Inferior parietal cortex (tissue), 1 donor: ENCODE measurements at regions not wholly inside any gene's neighbourhood (a gene's known extent, or its start where the extent isn't known, plus 50 kb on each side); places are given as distances from the start of the nearest gene placed in this dataset.

Experiments
- DNase-seq: peaks from one replicate; pipeline ENCODE4 v3.0.0-alpha.2; 2016; ENCODE audit errors: extremely low spot score

DNA sequence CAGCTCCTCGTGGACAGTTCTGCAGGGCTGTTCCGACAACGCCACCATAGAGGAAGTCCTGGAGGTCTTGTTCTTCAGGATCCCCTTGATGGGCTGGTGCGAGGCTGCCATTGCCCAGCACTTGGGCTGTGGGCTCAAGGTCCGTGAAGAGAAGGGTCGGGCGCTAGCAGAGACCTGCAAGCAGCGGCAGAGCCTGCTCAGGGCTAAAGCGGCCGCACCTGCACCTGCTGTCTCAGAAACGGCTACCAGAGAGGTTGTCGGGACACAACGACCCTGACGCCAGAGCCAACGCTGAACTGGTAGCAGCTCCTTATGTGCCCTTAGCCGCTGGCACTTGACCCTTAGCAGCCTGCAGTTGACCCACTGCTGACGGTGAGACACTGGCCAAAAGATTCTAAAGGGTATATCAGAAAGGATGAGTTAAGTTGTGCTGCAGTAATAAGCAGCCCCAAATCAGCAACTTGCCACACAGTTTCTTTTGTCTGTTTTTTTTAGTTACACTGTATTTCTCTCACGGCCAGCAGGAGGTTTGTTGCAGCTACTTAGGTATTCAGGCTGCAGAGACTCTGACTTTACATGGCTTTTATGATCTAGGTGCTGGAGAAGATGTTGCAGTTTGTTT is 55.5 kb upstream of the ST6GAL2 start:
- no peak for DNase-seq

DNA sequence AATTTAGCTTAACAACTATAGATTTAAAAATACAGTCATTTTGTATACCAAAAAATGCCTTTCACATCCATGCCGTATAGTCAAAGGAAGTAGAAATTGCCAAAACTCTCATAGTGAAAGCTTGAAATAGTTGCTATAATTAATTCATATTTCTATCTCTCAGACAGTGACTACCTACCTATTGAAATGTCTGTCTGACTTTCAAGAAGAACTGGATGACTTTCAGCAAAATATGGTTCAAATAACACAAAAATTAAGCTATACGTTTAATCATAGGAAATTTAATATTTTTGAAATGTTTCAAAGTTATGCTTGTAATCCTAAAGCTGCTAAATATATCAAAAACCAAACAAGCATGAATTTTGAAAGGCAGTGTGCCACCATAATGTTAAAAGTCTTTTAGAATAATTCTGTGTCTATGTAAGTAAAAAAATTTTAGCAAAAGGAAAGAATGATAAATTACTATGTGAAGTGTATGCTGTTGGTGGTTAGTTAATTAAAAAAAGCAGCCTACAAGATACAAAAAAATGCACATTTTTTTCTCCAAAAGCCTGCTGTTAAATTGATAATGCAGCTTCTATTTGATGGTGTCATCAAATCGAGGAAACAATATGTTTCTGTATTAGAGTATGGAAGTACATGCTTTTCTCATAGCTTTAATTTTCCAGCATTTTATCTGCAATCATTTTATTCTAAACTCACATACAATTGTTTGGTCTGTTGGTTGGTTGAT is 57.7 kb upstream of the ST6GAL2 start:
- no peak for DNase-seq

DNA sequence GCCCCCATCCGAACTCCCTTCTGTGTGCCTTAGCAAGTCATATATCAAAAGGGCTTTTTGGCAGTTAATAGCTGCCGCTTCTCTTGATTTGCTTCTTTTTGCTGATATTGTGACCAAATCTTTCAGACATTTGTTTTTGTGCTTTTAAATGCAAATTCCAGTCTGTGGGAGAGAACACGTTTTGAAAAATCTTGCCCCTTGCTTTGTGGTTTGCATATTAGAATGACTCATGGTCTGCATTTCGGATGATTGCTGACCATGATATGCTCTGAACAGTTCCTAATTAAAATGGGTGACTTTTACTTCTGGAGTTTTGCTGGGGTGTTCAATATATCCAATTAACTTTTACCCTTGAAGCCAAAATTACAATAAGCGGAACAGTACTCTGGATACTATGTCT is 58.2 kb upstream of the ST6GAL2 start:
- no peak for DNase-seq

DNA sequence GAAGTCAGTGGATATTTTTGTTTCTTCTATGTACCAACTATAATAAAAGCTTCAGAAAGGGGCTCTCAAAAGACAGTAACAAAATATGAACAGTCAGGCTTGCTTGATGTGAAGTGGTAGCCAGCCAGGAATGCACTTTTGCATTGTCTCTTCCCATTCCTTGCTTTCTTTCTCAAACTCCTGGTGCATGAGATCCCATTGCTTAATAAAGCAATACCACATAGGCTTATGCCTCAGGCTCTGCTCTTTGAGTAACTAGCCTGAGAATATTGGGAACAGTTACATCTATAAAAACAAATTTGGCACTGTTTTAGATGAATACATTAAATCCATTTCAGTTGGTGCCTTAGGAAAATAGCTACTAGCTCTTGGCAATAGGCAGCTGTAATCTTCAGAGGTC is 62.6 kb upstream of the ST6GAL2 start:
- DNase-seq = no peak

DNA sequence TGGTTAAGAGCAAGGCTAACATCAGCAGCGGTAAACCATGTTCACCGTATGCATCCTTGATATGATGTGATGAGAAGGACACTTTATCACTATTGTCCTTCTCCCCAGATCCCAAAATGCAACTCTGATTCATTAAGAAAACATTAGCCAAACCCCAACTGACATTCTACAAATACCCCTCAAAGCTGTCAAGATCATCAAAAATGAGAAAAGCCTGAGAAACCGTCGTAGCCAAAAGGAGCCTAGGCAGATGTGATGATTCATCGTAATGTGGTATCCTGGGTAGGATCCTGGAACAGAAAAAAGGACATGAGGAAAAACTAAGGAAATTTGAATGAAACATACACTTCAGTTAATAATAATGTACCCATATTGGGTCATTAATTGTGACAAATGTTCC is 67.3 kb upstream of the ST6GAL2 start:
- DNase-seq = no peak

DNA sequence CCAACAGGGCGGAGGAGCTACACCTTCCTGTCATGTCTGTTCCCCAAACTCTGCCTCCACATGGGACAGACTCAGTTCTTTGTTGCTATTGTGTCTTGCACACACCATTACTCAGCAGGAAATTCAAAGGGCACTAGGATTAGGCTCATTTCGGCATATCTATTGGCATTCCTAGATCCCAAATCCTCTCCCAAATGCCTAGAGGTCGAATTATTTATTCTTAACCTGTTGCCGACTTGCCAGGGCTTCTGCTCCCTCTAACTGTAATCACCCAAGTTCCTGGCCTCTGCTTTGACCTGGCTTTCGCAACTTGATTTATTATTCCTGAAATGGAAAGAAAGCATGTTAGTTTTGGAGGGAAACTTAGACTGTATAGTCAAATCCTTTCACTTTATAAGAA is 67.8 kb upstream of the ST6GAL2 start:
- no peak for DNase-seq

DNA sequence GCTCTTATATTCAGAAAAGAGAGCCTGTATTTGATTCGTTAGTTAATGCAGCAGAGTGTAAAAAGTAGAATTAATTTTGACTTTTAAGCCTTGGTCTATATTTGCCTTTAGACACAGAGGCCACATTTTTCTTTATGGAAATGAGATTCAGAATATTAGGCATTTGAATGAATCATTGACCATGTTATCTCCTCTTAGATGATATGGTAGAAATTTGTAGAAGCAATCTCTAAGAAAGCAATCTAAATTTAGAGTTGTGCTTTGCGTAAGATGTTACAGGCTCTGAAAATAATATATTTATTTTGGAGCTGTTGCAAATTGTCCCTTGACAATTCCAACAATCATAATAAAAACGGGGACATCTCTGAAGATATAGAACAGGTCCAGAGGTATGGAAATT is 68.3 kb upstream of the ST6GAL2 start:
- DNase-seq = no peak

DNA sequence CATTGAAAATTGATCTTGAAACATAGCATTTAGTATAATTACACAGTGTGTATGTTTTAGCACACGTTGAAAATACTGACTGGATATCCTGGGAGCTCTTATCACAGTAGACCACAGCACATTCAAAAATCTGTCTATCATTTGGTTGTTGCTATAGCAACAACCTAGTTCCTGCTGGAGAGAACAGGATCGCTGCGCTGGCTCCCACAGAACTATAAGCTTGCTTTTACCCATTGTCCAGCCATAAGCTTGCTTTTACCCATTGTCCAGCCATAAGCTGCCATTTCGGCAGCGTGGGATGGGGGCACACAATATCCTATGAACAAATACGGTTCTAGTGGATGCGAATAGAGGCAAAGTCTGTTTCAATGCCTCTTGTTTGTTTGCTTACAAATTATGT is 70.4 kb upstream of the ST6GAL2 start:
- DNase-seq = no peak

DNA sequence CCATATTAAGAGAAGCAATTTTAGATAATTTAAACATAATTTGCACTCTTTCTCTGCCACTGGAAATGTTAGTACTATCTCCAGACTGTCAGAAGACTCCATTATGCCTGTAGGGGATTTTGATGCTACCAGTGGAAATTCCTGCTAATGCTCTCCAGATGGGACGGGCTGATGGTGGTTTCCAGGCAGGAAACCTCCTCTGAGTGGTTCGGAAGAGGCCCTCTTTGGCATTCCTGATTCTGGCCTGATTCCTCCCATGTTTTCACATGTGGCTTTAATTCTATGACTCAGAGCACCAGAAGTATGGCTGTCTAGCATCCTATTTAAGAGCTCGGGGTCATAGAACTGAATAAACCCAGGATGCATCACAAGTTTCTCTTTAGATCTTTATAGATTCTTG is 70.9 kb upstream of the ST6GAL2 start:
- DNase-seq = no peak

DNA sequence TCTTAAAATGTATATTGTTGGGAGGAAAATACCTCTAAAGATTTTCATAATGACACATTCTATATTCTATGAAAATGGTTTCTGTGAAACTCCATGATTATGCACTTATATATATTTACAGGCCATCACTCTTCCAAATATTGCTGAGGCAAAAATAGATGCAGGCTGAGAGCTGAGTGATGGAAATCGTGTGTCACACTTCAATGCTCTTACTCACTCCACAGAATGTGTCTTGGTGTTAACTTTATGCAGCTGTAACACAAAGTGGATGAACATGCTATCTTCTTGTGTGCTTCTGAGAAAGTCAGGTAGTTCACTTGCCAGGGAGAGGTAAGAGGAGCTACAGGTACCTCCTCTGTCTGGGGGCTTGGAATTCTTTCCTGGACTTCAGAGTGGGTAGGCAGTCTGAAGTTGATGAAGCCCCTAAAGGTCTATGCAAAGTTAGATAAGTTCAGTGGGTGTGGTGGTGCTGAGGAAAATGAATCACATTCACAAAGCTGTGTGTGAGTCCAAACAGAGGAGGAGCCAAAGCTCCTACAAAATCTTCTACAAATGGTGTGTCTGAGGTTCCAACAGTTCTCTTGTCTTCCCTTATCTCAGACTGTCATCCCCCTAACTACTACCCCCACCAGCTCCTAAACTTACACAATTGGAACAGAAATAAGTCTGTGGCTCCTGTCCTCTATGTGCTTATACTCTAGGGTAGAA is 74.2 kb upstream of the ST6GAL2 start:
- DNase-seq = peak; percentile 12

DNA sequence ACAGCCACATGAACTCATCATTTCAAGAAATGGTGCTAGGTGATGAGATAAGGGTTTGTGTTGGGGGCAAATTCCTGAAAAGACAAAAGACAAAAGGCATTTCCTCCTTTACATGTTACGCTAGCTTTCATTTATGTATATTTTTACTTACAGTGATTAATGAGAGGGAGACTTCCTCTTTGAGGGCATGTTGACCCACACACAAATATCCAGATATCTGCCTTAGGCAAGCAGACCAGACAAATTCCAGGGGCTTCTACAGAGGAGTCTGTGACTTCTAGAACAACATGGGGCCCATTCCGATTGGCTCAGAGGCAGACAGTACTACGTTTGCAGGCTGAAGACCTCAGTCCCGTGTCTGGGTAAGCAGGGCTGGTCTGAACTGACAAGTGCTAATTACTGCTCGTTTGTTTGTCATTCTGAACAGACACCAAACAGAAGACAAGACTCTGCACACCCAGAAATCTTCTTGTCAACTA is 74.8 kb upstream of the ST6GAL2 start:
- DNase-seq = no peak

DNA sequence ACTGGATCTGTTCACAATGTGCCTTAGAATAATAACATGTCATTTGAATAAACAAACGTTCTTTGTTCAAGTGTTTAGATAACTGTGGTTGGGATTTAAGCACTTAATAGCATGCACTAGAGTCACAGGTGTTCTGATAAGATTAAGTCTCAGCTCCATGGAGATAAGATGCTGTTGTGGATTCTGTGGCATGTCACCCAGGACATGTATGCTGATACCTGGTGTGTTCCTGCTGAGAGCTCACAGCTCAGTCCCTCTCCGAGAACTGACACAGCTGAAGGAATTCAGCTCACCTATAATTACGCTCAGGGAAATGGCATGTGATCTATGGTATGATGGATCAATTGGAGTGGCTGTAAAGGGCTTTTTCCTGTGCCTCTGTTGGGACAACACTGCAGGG is 75.4 kb upstream of the ST6GAL2 start:
- DNase-seq = no peak

DNA sequence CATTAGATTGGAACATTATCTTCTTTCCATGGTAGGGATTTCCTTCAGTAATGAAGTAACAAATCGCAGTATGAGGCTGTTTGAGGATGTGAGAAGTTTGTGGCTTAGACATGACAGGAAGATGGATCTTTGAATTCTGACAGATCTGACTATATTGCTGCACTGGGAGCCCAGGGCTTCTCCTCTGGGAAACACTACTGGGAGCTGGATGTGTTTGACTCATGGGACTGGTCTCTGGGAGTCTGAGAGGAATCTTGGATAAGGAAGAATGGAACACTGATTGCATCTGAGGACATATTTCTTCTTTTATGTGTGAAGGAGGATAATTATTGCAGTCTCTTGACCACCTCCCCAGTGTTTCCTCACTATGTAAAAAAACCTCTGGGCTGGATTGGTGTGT is 77.2 kb upstream of the ST6GAL2 start:
- no peak for DNase-seq

DNA sequence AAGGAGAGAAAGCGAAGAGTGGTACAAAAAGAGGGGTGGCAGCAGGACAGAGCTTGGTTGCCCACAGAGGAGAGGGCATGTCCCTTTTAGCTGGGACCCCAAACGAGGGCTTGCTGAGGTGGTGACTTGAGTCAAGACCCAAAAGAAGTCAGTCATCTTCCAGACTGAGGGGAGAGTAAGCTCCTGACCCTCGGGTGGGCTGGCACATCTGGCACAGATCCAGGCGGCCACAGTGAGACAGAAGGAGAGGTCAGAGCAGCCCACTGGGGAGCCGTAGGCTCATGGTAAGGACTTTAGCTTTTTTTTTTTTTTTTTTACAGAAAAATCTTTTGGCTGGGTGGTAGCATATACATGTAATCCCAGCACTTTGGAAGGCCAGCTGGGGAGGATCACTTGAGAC is 77.9 kb upstream of the ST6GAL2 start:
- DNase-seq = no peak

DNA sequence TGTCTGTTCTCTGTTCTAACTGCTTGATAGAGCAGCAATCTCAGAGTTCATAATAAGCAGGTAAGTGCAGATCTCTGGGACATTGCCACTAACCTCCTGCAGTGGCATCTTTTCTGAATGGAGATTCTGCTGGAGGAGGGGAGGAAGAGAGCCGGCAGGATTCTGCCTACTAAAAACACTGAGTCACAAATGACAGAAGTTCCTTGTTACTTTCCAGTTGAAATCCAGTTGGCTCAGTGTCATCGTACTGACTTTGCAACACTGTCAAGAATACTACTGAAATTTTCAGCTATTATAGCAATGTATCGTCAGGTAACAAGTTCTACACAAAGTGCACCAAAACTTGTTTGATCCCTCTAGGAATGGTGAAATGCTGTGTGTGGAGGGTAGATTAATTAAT is 79.6 kb upstream of the ST6GAL2 start:
- no peak for DNase-seq

DNA sequence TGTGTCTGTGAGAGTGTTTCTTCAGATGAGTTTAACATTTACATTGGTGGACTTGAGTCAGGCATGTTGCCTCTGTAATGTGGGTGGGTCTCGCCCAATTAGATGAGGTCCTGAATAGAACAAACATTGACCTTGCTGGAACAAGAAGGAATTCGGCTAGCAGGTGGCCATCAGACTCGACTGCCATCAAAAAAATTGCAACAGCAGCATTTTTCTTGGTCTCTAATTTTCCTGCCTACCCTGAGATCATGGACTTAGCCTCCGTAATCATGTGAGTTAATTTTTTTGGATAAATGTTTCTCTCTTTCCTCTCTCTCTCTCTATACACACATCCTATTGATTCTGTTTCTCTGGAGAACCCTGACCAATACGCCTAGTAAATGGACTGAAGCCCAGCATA is 83.8 kb upstream of the ST6GAL2 start:
- DNase-seq = no peak

DNA sequence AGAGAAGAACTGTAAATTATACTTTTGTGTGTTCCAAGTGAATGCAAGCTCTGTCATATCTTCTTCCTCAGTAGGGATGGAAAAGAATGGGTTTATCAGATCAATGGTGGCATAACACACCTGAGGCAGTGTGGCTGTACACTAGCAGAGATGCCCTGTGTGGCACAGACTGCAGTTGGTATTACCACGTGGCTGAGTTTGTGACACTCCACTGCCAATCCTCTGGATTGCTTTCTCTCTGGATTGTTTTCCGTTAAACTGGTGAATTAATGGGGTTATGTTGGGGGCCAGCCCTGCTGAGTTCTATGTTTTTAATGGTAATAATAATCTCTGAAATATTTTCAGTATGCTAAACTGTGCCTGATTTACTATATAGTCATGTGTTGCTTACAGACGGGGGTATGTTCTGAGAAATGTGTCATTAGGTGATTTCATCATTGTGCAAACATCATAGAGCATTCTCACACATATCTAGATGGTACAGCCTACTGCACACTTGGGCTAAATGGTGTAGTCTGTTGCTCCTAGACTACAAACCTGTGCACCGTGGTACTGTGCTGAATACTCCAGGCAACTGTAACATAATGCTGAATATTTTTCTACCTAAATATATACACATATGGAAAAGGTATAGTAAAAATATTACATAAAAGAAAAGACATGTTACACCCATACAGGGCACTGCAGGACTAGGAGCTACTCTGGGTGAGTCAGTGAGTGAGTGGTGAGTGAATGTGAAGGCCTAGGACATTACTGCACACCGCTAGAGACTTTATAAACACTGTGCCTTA is 84.7 kb upstream of the ST6GAL2 start:
- DNase-seq = no peak

DNA sequence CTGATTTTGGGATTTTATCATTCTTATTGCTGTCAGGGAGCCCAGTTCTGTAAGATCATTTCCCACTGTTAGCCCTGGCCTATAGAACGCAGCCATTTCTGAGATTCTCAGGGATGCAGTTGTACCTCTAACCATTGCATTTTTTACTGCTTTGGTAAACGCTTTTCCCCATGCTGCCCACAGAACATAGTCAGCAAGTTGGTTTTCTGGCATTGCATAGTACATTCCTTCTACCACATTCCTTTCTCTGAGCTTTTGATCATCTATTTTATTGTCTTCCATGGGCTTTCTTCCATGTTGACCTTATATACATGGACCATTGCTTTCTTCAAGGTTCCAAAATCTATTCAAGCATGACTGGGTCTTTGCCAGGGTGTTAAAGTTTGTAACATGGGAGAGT is 86.8 kb upstream of the ST6GAL2 start:
- DNase-seq = no peak

DNA sequence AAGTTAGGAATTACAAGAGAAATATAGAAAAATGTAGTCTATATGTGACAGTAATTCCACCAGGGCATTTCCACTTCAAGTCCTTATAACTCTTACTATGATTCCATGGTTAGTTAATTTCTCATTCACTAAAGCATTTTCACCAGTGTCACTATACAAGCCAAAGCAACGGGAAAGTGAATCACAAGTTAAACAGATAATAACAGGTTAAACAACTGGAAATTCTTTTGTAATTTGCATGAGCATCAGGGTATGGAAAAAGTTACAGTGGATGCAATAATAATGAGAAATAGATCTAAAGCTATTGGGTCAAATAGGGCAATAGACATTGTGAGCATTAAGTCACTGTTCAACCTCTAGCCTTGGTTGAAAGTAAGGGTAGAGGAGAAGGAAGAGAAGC is 88.9 kb upstream of the ST6GAL2 start:
- no peak for DNase-seq

DNA sequence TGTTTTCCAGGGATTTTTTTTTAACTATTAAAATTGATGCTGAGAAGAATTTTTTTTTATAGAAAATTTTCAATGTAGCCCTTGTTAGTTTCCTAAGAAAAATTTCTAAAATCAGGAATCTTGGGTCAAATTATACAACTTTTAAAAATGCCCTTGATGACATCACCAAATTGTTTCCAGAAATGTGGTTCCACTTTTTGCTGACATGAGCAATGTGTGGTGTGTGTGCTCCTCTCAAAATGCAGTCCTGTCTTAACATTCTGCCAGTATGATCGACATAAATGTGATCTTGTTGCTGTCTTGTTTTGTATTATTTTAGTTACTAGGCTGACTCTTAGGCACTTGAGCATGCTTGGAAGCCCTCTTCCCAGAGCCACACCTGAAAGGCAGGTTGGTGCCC is 89.7 kb upstream of the ST6GAL2 start:
- DNase-seq = no peak

DNA sequence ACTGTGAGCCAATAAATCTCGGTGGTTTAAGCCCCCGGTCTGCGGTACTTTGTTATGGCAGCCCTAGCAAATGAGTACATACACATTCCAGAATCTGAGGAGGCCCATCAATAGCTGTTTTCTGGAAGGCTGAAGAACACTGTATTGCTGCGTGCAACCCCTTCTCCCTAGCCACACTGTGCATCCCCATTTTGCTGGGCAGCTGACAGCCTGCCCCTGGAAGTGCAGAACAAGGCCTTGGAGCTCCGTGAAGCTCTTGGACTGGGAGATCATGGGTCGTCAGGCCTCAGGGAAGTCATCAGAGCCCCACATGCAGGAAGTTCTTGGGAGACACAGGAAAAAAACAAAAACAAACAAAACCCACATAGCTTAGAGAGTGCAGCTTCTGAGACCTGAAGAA is 90.6 kb upstream of the ST6GAL2 start:
- DNase-seq = no peak

DNA sequence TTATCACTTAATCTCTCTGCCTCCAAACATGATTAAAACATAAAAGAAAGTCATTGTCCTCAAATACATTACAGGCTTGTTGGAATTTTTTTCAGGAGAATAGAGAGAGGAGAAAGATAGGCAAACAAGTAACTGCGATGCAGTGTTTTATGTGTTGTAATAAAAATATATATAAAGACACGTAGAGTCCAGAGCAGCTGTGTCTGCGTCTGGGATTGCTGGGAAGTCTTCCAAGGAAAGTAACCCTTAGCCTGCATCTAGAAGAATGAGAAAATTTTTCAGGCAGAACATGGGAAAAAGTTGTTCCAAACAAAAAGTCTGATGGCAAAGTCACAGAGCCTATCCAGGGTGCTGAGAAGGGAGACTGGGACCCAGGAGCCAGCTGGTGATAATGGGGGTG is 91.8 kb upstream of the ST6GAL2 start:
- DNase-seq = no peak
